HAP-1 (cell line): ENCODE measurements at regions not wholly inside any gene's neighbourhood (a gene's known extent, or its start where the extent isn't known, plus 50 kb on each side); places are given as distances from the start of the nearest gene placed in this dataset.

Experiments
- DNase-seq, 2 experiments: peaks; one replicate each; pipeline ENCODE4 v3.0.0-alpha.2; 2016 to 2020; ENCODE audit warnings: low spot score in 2 of 2
- H3K27me3 ChIP-seq: fragments of 250-450 bp; sonication (Bioruptor Pico); 2 replicates; pipeline ENCODE4 v1.5.1; 2020; ENCODE audit warnings: low read depth, mild to moderate bottlenecking, moderate library complexity
- H3K36me3 ChIP-seq: fragments of 250-450 bp; sonication (Bioruptor Pico); replicated peaks from 2 replicates; pipeline ENCODE4 v1.5.1; 2020; ENCODE audit warnings: mild to moderate bottlenecking
- H3K4me1 ChIP-seq: fragments of 250-450 bp; sonication (Bioruptor Pico); 2 replicates; pipeline ENCODE4 v1.5.1; 2020; ENCODE audit warnings: mild to moderate bottlenecking
- H3K4me3 ChIP-seq: fragments of 250-450 bp; sonication (Bioruptor Pico); 2 replicates; pipeline ENCODE4 v1.5.1; 2020; ENCODE audit warnings: mild to moderate bottlenecking, moderate library complexity
- H3K9me3 ChIP-seq: fragments of 250-450 bp; sonication (Bioruptor Pico); 2 replicates; pipeline ENCODE4 v1.5.1; 2020; ENCODE audit warnings: mild to moderate bottlenecking, moderate library complexity
- in situ Hi-C: fragments of 300-500 bp; cut with MboI; formaldehyde crosslinking; loops from 3 replicates; pipeline ENCODE4 v1.14.3; 2020; ENCODE audit warnings: low sequenced_read_pairs, inconsistent platforms, mixed read lengths

DNA sequence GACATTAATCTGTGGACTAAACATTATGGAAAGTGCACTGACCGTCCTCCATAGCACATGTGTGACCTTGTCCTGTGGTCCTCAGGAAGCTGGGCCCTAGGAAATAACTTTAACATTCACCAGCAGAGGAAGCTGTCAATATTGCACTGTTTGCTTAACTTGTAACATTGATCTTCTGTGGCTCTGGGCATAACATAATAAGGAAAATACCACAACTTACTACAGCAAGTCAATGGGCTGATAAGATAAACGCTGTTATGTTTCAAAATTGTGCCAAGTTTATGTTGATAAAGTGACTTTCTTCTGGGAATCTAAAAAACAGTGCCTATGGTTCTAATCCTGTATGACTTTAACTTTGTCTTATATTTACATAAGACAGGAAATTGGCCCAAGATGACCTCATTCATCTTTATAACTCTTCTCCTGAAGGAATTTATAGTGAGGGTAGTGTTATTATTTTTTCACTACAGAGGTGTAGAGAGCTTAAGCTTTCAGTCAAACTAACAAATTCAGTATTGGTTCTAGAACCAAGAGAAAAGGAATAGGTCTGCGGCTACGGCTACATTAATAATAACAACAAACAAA lies 113.7 kb upstream of the MAP4K3 start:
- Histone ChIP-seq H3K36me3 (no peaks in the 10 kb centered on the region), H3K4me3 (no peak overlapping the region), H3K4me1 (peaks cover 16% of the 10 kb centered on the region), H3K27me3 (no peaks in the 10 kb centered on the region), H3K9me3 (no peaks in the 10 kb centered on the region)
- DNase-seq, result peak in 1 of 2 experiments; percentile 20
- in situ Hi-C loops, result no loop called here

- H3K27me3 ChIP-seq, result no peaks in the 10 kb centered on the region
- H3K36me3 ChIP-seq, result no peaks in the 10 kb centered on the region
- DNase-seq, result no peak
- no peaks in the 10 kb centered on the region for H3K4me1 ChIP-seq
- in situ Hi-C loops, result no loop called here
- H3K4me3 ChIP-seq, result no peak overlapping the region
- H3K9me3 ChIP-seq, result no peaks in the 10 kb centered on the region; the same call in 1 of the 2 replicates
These were observed 106.8 kb upstream of the TMEM178A start for GRCh38 chr2:39558906-39559305.

DNA sequence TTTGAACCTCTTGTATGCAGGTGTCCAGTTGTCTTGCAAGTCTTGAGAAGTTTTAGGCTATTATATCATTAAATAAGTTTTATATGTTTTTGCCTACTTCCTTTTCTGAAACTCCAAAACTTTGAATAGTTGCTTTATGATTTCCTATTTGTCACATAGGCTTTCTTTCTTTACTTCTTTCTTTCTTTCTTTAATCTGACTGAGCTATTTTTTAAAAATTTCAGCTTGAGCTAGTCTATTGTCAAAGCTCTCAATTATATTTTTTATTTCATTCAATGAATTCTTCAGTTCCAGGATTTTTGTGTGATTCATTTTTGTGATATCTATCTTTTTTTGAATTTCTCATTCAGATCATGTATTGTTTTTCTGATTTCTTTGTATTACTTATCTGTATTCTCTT lies 102.1 kb upstream of the TMEM178A start:
- Histone ChIP-seq H3K4me3 (no peak overlapping the region), H3K27me3 (no peaks in the 10 kb centered on the region), H3K9me3 (no peaks in the 10 kb centered on the region; the same call in 1 of the 2 replicates), H3K4me1 (no peaks in the 10 kb centered on the region; the same call in 1 of the 2 replicates), H3K36me3 (no peaks in the 10 kb centered on the region)
- no peak for DNase-seq
- in situ Hi-C loops, result no loop called here

GRCh38 chr2:39567507-39567906 lies 98.2 kb upstream of the TMEM178A start:
- Histone ChIP-seq H3K27me3 (no peaks in the 10 kb centered on the region), H3K4me1 (no peaks in the 10 kb centered on the region; the same call in 1 of the 2 replicates), H3K9me3 (no peaks in the 10 kb centered on the region; the same call in 1 of the 2 replicates), H3K36me3 (no peaks in the 10 kb centered on the region), H3K4me3 (no peak overlapping the region)
- DNase-seq, result no peak
- in situ Hi-C loops, result no loop called here

GRCh38 chr2:39568116-39568515 lies 97.6 kb upstream of the TMEM178A start:
- in situ Hi-C loops, result no loop called here
- Histone ChIP-seq H3K4me1 (no peaks in the 10 kb centered on the region; the same call in 1 of the 2 replicates), H3K4me3 (no peak overlapping the region), H3K36me3 (no peaks in the 10 kb centered on the region), H3K9me3 (no peaks in the 10 kb centered on the region), H3K27me3 (no peaks in the 10 kb centered on the region)
- no peak for DNase-seq

DNA sequence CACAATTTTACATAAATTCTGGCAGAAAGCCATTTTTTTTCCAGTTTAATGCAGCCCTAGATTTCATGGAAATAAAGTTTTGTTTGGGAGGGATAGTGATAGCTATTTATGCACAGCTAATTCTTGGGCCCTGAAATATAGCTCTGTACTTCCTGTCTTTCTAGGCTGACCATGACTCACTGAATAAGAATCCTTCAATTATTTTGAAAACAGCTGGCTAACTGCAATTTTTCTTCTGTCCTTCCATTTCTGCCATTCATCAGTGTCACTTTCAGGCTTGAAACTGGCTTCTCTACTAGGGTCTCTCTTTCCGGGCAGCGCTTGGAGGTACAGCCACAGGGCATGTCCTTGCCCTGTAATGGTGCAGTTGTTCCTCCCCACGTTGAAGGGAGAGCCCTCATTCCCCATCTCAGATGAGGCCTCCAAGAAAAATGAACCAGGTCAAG lies 97.1 kb upstream of the TMEM178A start:
- Histone ChIP-seq H3K4me3 (no peak overlapping the region), H3K9me3 (no peaks in the 10 kb centered on the region), H3K4me1 (no peaks in the 10 kb centered on the region; the same call in 1 of the 2 replicates), H3K27me3 (no peaks in the 10 kb centered on the region), H3K36me3 (no peaks in the 10 kb centered on the region)
- in situ Hi-C loops, result no loop called here
- no peak for DNase-seq

GRCh38 chr2:39570130-39570555 lies 95.6 kb upstream of the TMEM178A start:
- Histone ChIP-seq H3K36me3 (no peaks in the 10 kb centered on the region), H3K4me3 (no peak overlapping the region), H3K27me3 (no peaks in the 10 kb centered on the region), H3K4me1 (no peaks in the 10 kb centered on the region; the same call in 1 of the 2 replicates), H3K9me3 (no peaks in the 10 kb centered on the region)
- in situ Hi-C loops, result no loop called here
- DNase-seq, result no peak

DNA sequence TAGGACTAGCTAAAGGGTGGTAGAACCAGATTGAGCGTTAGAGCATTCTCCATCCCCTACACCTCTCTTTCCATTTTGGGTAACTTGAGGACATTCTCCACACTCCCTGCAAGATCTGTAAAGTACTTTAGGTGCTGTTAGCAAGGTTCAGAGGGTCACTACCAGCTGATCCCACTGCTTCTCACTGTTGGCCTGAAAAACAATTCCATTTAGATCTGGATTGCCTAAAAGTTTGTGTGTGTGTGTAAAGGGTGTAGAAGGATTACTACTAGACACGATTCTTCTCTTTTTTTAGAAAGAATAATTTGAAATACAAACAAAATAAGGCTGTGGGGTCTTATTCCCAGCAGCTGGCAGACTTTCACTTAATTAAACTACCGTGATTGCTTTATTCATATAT lies 95.1 kb upstream of the TMEM178A start:
- H3K36me3 ChIP-seq, result no peaks in the 10 kb centered on the region
- in situ Hi-C loops, result no loop called here
- DNase-seq, result no peak
- H3K4me1 ChIP-seq, result no peaks in the 10 kb centered on the region; the same call in 1 of the 2 replicates
- H3K4me3 ChIP-seq, result no peak overlapping the region
- no peaks in the 10 kb centered on the region for H3K27me3 ChIP-seq
- no peaks in the 10 kb centered on the region for H3K9me3 ChIP-seq

DNA sequence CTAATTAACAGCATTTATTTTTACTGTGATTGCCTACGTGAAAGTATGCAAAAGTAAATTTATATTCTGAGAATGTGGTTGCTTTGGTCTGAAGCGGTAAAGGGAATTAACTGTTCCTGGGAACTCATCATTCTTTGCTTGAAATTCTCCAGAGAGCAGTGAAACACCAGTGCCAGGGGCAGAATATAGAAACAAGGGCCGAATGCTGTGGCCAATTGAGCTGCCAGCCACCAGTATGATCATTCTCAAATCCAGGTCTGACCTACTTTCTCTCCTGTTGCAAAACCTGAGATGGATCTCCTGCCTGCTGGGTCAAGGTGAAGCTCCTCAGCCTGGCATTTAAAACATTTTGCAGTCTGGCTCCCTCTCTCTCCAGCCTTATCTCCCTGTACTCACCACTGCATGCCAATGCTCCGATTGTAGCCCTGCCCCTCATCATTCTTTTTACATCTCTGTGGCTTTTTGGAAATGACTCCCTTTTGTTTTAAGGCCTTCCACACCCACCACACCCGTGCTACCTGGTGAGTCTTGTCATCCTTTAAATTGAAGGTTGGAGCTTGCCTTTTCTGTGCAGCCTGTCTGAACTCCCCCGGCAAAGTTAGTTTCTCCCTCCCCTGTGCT lies 94.5 kb upstream of the TMEM178A start:
- DNase-seq, result no peak
- H3K9me3 ChIP-seq, result no peaks in the 10 kb centered on the region
- no peaks in the 10 kb centered on the region for H3K27me3 ChIP-seq
- H3K36me3 ChIP-seq, result no peaks in the 10 kb centered on the region
- in situ Hi-C loops, result no loop called here
- H3K4me1 ChIP-seq, result no peaks in the 10 kb centered on the region; the same call in 1 of the 2 replicates
- H3K4me3 ChIP-seq, result no peak overlapping the region

DNA sequence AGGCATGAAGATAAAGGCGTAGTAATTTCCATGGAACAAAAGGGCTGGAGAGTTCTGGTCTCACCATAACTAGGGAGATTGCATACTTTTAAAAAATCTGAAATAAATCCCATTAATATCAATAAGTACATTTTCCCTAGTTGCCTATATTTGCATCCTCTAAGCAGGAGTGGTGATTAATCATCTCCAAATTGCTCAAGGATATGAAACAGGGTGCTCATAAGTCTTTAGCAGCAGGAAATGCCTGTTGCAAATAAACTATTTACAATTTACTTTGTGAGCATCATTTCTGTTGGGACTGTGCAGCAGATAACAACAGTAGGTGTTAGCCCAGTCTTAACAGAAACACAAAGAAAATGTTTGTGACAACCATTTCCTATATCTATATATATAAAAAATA lies 92.4 kb upstream of the TMEM178A start:
- H3K9me3 ChIP-seq, result no peaks in the 10 kb centered on the region
- no peak for DNase-seq
- H3K27me3 ChIP-seq, result no peaks in the 10 kb centered on the region
- no peaks in the 10 kb centered on the region for H3K36me3 ChIP-seq
- no peak overlapping the region for H3K4me3 ChIP-seq
- no peaks in the 10 kb centered on the region; the same call in 1 of the 2 replicates for H3K4me1 ChIP-seq
- in situ Hi-C loops, result no loop called here

DNA sequence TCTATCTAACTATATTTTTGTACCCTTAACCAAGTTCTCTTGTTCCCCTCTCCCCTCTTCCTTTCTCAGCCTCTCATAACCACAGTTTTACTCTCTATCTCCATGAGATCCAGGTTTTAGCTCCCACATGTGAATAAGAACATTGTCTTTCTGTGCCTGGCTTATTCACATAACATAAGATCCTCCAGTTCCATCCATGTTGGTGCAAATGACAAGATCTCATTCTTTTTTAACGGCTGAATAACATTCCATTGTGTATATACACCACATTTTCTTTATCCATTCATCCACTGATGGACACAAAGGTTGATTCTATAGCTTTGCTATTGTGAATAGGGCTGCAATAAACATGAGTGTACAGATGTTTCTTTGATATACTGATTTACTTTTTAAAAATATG lies 83.9 kb upstream of the TMEM178A start:
- Histone ChIP-seq H3K9me3 (peaks cover 7% of the 10 kb centered on the region), H3K4me3 (no peak overlapping the region), H3K27me3 (no peaks in the 10 kb centered on the region), H3K4me1 (no peaks in the 10 kb centered on the region), H3K36me3 (no peaks in the 10 kb centered on the region)
- in situ Hi-C loops, result no loop called here
- DNase-seq, result no peak

DNA sequence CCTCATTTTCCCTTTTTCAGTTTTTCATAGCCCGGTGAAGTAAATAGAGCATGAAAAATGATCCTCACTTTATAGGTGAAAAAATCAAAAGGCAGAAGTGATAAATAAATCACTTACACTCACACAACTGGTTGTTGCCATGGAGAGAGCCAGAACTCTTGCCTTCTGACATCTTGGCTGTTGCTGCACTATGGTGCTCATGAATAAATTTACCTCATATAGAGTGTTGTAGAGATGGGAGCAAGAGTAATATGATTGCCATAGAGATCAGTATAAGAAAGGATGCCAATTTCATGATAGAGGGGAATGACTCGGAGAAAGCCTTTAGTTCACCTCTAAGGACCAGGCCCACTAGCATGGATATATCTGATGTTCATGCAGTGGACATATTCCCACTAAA lies 82.5 kb upstream of the TMEM178A start:
- Histone ChIP-seq H3K9me3 (peaks cover 7% of the 10 kb centered on the region), H3K4me3 (no peak overlapping the region), H3K4me1 (no peaks in the 10 kb centered on the region), H3K27me3 (no peaks in the 10 kb centered on the region), H3K36me3 (no peaks in the 10 kb centered on the region)
- no peak for DNase-seq
- in situ Hi-C loops, result no loop called here

GRCh38 chr2:39583781-39584180 lies 81.9 kb upstream of the TMEM178A start:
- Histone ChIP-seq H3K4me3 (no peak overlapping the region), H3K9me3 (peaks cover 7% of the 10 kb centered on the region), H3K27me3 (no peaks in the 10 kb centered on the region), H3K36me3 (no peaks in the 10 kb centered on the region), H3K4me1 (no peaks in the 10 kb centered on the region)
- no peak for DNase-seq
- in situ Hi-C loops, result no loop called here

DNA sequence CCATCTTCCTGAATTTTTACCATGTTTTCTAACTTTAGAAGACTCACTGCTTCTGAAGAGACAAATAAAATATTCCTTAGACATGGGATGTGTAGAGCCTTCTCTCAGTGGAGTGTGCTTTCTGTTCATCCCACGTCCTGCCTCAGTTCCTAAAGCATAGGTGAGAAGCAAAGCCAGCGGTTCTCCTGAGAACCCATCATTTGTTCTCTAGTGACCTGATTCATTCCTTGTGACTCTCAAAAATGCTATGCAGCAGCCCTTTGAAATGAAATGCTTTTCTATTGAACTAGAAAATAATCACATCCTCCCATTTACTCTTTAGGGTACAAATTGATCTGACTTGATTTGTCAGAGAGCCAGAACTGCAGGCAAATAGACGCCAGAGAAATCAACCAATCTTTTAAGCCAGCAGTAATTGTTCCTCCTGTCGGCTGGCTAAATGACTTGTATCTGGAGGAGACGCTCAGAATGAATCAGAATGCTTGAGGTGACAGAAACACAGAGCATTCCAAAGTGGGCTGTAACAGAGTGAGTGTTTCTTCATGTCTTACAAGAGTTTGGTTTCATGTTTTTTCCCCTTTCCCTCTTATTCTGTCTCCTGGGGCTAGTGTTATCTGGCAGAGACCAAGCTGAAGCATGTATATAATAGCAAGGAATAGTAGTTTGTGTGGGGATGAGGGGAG lies 81.3 kb upstream of the TMEM178A start:
- Histone ChIP-seq H3K36me3 (no peaks in the 10 kb centered on the region), H3K4me1 (no peaks in the 10 kb centered on the region), H3K4me3 (no peak overlapping the region), H3K27me3 (no peaks in the 10 kb centered on the region), H3K9me3 (peaks cover 7% of the 10 kb centered on the region)
- DNase-seq, result no peak
- in situ Hi-C loops, result no loop called here
